HG02973 (cell line): ENCODE measurements at regions not wholly inside any gene's neighbourhood (a gene's known extent, or its start where the extent isn't known, plus 50 kb on each side); places are given as distances from the start of the nearest gene placed in this dataset.
"Not testable (repeated sequence)": the region's sequence is repeated elsewhere in the genome, so short reads cannot be mapped to it uniquely, and the experiment has no call there.

ENCODE experiments used
- ATAC-seq: cut with Tn5 transposase; IDR thresholded peaks from one replicate; pipeline ENCODE4 v1.9.1; 2021; ENCODE audit warnings: moderate library complexity; ENCODE audit not compliant: unreplicated experiment

GRCh38 chrX:46235778-46236177 is 309.4 kb downstream of the ZNF674 start:
- no peak for ATAC-seq

DNA sequence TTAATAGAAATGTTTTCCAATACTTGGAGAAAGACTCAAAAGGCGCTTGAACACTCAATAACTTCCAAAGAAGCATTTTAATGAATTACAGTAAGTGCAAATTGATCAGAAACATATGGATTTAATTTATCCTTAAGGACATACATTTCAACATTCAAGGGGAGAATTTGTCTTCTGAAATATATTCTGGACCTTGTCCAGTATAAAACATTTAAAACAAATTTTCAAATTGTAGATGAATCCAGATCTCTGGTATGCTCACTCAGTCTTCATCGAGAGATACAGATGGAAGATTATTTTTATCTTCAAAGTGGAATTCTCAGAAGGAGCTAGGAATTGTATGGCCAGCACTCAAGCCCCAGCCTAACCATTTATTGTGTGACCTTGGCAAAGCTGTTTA is 310.4 kb downstream of the ZNF674 start:
- no peak for ATAC-seq

- no peak for ATAC-seq
These were observed 316.8 kb downstream of the ZNF674 start for GRCh38 chrX:46228389-46228788.

DNA sequence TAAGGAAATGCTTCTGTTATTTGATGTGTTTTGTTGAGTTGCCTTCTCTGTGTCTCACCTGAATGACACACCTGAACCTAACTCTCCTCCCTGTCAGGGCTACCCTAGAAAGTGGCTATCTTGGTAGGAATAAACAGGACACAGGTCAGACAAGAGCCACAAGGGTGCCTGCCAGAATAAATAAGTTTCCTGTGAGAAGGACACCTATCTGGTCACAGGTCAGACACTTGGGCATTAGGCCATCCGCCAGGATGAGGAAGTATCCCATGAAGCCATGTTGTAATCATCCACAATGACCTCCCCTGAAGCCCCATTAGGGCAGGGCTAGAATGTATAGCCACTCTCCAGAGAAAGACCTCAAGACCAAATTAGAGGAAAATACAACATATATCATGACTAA is 318.8 kb downstream of the ZNF674 start:
- no peak for ATAC-seq

DNA sequence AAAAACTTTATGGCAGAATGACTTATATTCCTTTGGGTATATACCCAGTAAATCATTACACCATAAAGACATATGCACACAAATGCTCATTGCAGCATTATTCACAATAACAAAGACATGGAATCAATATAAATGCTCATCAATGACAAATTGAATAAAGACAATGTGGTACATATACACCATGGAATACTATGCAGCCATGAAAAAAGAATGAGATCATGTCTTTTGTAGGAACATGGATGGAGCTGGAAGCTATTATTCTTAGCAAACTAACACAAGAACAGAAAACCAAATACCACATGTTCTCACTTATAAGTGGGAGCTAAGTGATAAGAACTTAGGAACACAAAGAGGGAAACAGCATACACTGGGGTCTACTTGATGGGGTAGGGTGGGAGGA is 321.7 kb downstream of the ZNF674 start:
- ATAC-seq = not testable (repeated sequence)

GRCh38 chrX:46220822-46221221 is 324.4 kb downstream of the ZNF674 start:
- ATAC-seq = no peak

GRCh38 chrX:46218373-46218772 is 326.8 kb downstream of the ZNF674 start:
- no peak for ATAC-seq

- ATAC-seq = no peak
These were observed 328.8 kb downstream of the ZNF674 start for GRCh38 chrX:46216406-46216805.

DNA sequence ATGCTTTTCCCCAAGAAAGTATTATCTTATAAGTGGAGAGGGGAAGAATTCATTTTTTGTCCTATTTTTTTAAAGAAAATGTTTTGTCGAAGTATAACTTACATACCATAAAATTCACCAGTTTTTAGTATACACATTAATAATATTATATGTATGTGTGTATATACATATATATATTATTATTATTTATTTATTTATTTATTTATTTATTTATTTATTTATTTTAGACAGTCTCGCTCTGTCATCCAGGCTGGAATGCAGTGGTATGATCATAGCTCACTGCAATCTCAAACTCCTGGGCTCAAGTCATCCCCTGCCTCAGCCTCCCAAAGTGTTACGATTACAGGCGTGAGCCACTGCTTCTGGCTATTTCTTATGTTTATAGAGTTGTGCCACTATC is 334.1 kb downstream of the ZNF674 start:
- no peak for ATAC-seq

GRCh38 chrX:46209768-46210167 is 335.5 kb downstream of the ZNF674 start:
- no peak for ATAC-seq

- no peak for ATAC-seq
These were observed 336.2 kb downstream of the ZNF674 start for GRCh38 chrX:46209037-46209436.

GRCh38 chrX:46208225-46208854 is 336.9 kb downstream of the ZNF674 start:
- no peak for ATAC-seq

- ATAC-seq = peak; percentile 58
These were observed 340.3 kb downstream of the ZNF674 start for GRCh38 chrX:46204721-46205422.

GRCh38 chrX:46202733-46203514 is 342.3 kb downstream of the ZNF674 start:
- no peak for ATAC-seq

- no peak for ATAC-seq
These were observed 344.8 kb downstream of the ZNF674 start for GRCh38 chrX:46200413-46200812.

DNA sequence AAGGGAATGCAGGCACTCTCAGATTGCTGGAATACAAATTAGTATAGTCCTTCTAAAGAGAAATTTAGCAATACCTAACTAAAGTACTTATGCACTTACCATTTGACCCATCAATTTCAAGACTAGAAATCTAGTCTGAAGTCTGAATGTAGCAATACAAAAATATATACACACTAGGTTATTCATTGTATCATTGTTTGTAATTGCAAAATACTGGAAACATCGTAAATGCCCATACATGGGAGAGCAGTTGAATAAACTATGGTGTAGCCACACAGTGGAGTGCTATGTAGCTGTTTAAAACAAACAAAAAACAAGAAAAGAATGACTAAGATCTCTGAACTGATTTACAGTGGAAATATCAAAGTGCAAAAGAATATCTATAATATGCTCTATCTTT is 346.4 kb downstream of the ZNF674 start:
- ATAC-seq = no peak

GRCh38 chrX:46186811-46187106 is 358.5 kb downstream of the ZNF674 start:
- ATAC-seq = not testable (repeated sequence)

DNA sequence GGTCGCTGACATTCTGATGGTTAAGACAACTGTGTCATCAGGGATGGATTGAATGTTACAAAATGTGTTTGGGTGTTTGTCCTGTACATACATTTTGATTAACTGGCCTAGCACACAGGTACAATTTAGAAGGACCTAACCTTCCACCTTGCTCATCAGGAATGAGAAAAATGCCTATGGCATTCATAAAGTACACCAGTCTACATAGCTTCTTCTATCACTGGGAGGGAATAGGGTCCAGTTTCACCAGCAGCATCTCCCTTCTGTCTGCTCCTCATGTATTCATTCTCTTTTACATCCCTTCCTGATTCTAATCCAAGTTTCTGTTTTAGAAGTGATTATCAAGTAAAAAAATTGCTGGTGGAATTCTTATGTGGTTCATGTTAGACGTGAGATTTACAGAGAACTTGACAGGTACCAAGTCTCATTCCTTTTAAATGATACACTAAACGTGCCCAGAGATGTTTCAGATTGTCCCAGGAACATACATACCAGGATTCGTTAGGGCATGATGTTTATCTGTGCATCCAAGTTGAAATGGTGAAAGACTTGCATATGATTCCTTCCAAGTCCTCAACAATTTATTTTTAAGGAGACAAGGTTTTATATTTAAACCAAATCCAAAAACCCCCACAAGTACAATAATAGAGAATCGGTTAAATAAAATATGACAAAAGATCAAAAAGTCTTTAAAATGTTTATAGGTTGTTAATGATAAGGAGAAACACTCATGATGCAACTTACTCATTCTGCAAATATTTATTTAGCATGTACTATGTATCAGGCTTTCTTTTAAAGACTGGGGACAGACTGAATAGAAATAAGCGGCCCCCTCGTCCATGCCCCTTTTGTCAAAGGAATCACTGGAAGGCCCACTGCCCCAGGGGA is 359.1 kb downstream of the ZNF674 start:
- no peak for ATAC-seq

DNA sequence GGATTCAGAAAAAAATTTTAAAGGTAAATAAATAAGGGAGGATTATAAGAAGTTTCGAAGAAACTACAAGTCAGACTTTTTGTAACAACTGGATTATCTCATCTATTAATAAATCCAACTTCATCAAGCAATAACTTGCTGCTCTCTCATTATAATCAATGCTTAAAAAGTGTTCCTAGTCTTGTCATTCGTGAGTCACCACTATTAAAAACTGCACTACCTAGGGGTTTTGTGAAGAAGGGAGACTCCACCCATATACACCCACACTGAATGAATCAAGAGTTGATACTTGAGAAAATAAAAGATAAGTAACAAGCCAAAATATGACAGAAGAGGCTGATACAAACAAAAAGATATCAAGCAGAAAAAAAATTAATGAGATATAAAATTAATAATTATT is 360.5 kb downstream of the ZNF674 start:
- no peak for ATAC-seq

DNA sequence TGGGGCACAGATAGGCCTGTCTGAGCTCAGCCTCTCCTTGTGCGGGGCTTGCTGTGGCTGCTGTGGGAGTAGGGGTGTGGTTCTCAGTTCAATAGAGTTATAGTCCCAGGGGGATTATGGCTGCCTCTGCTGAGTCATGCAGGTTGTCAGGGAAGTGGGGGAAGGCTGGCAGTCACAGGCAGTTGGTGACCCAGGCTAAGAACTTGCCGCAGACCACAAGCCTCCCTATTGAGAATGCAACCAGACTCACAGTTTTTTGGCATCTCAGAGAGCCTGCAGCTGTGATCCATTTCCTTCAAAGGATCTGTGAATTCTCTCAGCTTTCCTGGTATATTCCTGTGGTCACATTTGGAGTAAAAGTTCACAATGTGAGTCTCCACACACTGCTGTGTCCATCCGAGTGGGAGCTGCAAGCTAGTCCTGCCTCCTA is 364.9 kb downstream of the ZNF674 start:
- ATAC-seq = peak; percentile 95

GRCh38 chrX:46179748-46180147 is 365.5 kb downstream of the ZNF674 start:
- ATAC-seq = no peak
